ENCODE measurements at regions not wholly inside any gene's neighbourhood (a gene's known extent, or its start where the extent isn't known, plus 50 kb on each side); places are given as distances from the start of the nearest gene placed in this dataset.

DNA sequence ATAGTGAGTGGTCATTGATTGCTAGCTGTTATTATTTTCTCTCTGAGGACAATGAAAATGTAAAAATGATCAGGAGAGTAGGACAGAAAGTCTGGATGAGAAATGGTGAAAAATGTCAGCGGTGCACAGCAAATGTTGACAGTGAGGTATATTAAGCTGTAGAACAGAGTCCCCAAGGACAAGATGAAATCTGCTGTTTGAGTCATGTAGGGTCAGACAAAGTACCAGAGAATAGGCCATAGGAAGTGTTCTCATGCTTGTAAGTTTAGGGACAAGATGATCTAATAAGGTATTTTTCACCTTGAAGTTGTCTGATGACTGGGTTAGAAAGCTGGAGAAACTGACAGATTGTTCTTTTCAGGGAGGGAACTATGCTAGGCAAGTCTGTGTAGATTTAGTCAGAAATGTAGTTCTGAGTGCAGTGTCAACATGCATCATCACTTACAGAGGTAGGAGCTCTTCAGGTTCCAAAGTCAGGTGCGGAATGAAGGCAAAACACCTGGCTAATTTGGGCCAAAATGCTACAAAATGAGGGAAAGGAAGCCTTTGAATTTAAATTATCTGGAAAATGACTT, 369.3 kb downstream of the DLEU7 start:
- Histone ChIP-seq H3K9me3 (ENCODE audit: control insufficient read depth, insufficient read depth, low read depth, low read length) (no peaks in the 10 kb centered on the region), H3K27ac (ENCODE audit: insufficient read depth, low read length) (no peak overlapping the region), H3K27me3 (ENCODE audit: control insufficient read depth, insufficient read depth, low read length) (no peaks in the 10 kb centered on the region), H3K36me3 (ENCODE audit: control insufficient read depth, insufficient read depth, low read length) (no peaks in the 10 kb centered on the region), H3K4me2 (ENCODE audit: extremely low read depth, insufficient read depth, low read length) (no peak overlapping the region), H2AFZ (ENCODE audit: low read length) (no peak overlapping the region), H3K9ac (ENCODE audit: insufficient read depth, low read length) (no peak overlapping the region), H3K4me3 (replicated peaks in 1 of 4; ENCODE audit: control extremely low read depth in 1 of 4, insufficient read depth in 1 of 4, low read depth in 3 of 4, low read length in 4 of 4) (no peak overlapping the region), H3K4me1 (ENCODE audit: control insufficient read depth, extremely low read depth, insufficient read depth, low read length) (peaks cover 3% of the 10 kb centered on the region), H4K20me1 (ENCODE audit: control insufficient read depth, extremely low read depth, insufficient read depth, low read length) (no peaks in the 10 kb centered on the region), H3K79me2 (ENCODE audit: control insufficient read depth, insufficient read depth, low read length) (no peaks in the 10 kb centered on the region)
- DNase-seq (ENCODE audit: low read depth in 2 of 2), result no peak
- TF ChIP-seq EZH2 (IDR thresholded peaks at IDR 0.05; ENCODE audit: low read length, missing control alignments), result no peak
- no peak for TF ChIP-seq CTCF (conservative IDR thresholded peaks at IDR 0.05 in 1 of 2, IDR thresholded peaks at IDR 0.05 in 1 of 2; ENCODE audit: low read depth in 1 of 2, low read length in 2 of 2)

GRCh38 chr13:50476577-50477285, 366.8 kb downstream of the DLEU7 start:
- Histone ChIP-seq H2AFZ (ENCODE audit: low read length) (no peak overlapping the region), H3K79me2 (ENCODE audit: control insufficient read depth, insufficient read depth, low read length) (no peaks in the 10 kb centered on the region), H3K9ac (ENCODE audit: insufficient read depth, low read length) (no peak overlapping the region), H3K4me2 (ENCODE audit: extremely low read depth, insufficient read depth, low read length) (no peak overlapping the region), H3K27me3 (ENCODE audit: control insufficient read depth, insufficient read depth, low read length) (no peaks in the 10 kb centered on the region), H3K27ac (ENCODE audit: insufficient read depth, low read length) (no peak overlapping the region), H3K9me3 (ENCODE audit: control insufficient read depth, insufficient read depth, low read depth, low read length) (no peaks in the 10 kb centered on the region), H3K4me3 (replicated peaks in 1 of 4; ENCODE audit: control extremely low read depth in 1 of 4, insufficient read depth in 1 of 4, low read depth in 3 of 4, low read length in 4 of 4) (no peak overlapping the region), H4K20me1 (ENCODE audit: control insufficient read depth, extremely low read depth, insufficient read depth, low read length) (no peaks in the 10 kb centered on the region), H3K36me3 (ENCODE audit: control insufficient read depth, insufficient read depth, low read length) (no peaks in the 10 kb centered on the region), H3K4me1 (ENCODE audit: control insufficient read depth, extremely low read depth, insufficient read depth, low read length) (peaks cover 3% of the 10 kb centered on the region)
- DNase-seq (ENCODE audit: low read depth in 2 of 2), result no peak
- no peak for TF ChIP-seq EZH2 (IDR thresholded peaks at IDR 0.05; ENCODE audit: low read length, missing control alignments)
- TF ChIP-seq CTCF (conservative IDR thresholded peaks at IDR 0.05 in 1 of 2, IDR thresholded peaks at IDR 0.05 in 1 of 2; ENCODE audit: low read depth in 1 of 2, low read length in 2 of 2), result no peak

DNA sequence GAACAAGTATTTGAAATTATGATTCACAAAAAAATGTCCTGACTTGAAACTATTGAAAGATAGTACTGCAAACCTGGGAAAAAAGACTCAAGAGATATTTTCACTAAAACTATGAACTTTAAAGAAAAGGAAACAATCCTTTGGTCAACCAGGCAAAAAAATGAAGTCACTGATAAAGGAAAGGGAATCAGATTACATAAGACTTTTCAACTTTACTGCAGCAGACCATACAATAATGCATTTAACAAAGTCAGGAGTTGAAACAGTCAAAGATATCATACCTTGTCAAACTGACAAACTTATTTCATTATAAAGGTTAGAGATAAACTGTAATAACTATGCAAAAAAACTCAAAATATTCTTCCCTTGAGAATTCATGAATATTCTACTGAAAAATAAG, 361.6 kb downstream of the DLEU7 start:
- Histone ChIP-seq H3K9ac (ENCODE audit: insufficient read depth, low read length) (no peak overlapping the region), H3K9me3 (ENCODE audit: control insufficient read depth, insufficient read depth, low read depth, low read length) (no peaks in the 10 kb centered on the region), H3K4me2 (ENCODE audit: extremely low read depth, insufficient read depth, low read length) (no peak overlapping the region), H2AFZ (ENCODE audit: low read length) (no peak overlapping the region), H3K27me3 (ENCODE audit: control insufficient read depth, insufficient read depth, low read length) (no peaks in the 10 kb centered on the region), H4K20me1 (ENCODE audit: control insufficient read depth, extremely low read depth, insufficient read depth, low read length) (no peaks in the 10 kb centered on the region), H3K36me3 (ENCODE audit: control insufficient read depth, insufficient read depth, low read length) (no peaks in the 10 kb centered on the region), H3K27ac (ENCODE audit: insufficient read depth, low read length) (no peak overlapping the region), H3K79me2 (ENCODE audit: control insufficient read depth, insufficient read depth, low read length) (no peaks in the 10 kb centered on the region), H3K4me1 (ENCODE audit: control insufficient read depth, extremely low read depth, insufficient read depth, low read length) (no peaks in the 10 kb centered on the region), H3K4me3 (replicated peaks in 1 of 4; ENCODE audit: control extremely low read depth in 1 of 4, insufficient read depth in 1 of 4, low read depth in 3 of 4, low read length in 4 of 4) (no peak overlapping the region)
- no peak for TF ChIP-seq EZH2 (IDR thresholded peaks at IDR 0.05; ENCODE audit: low read length, missing control alignments)
- no peak for TF ChIP-seq CTCF (conservative IDR thresholded peaks at IDR 0.05 in 1 of 2, IDR thresholded peaks at IDR 0.05 in 1 of 2; ENCODE audit: low read depth in 1 of 2, low read length in 2 of 2)
- no peak for DNase-seq (ENCODE audit: low read depth in 2 of 2)

Data from fibroblast of lung (primary cell).